Activated naive CD4-positive, alpha-beta T cell treated with anti-CD3 and anti-CD28 coated beads, Interleukin-2, amount 50 U/mL, for 72 hours (primary cell): ENCODE measurements at regions not wholly inside any gene's neighbourhood (a gene's known extent, or its start where the extent isn't known, plus 50 kb on each side); places are given as distances from the start of the nearest gene placed in this dataset.
"Not testable (repeated sequence)": the region's sequence is repeated elsewhere in the genome, so short reads cannot be mapped to it uniquely, and the experiment has no call there.

Experiments used
- ATAC-seq, 2 donors: fragments of 150-1000 bp; cut with Tn5 transposase; 2 replicates each; pipeline ENCODE4 v1.10.0; 2021; ENCODE audit warnings: mild to moderate bottlenecking in 2 of 2, moderate library complexity in 2 of 2
- DNase-seq, 2 donors: peaks; one replicate each; pipeline ENCODE4 v3.0.0; 2021 to 2022; ENCODE audit warnings: low spot score in 2 of 2
- H3K27ac Mint-ChIP-seq, 2 donors: one replicate each; pipeline ENCODE4 v1.8.0; 2022; ENCODE audit warnings: mild to moderate bottlenecking in 2 of 2, mixed read lengths in 2 of 2
- H3K36me3 Mint-ChIP-seq, 2 donors: one replicate each; pipeline ENCODE4 v1.8.0; 2022; ENCODE audit warnings: mixed read lengths in 2 of 2
- H3K9me3 Mint-ChIP-seq, 2 donors: one replicate each; pipeline ENCODE4 v1.8.0; 2022; ENCODE audit warnings: mixed read lengths in 2 of 2

GRCh38 chr3:177440456-177441104, 243.3 kb upstream of the TBL1XR1 start:
- H3K36me3 Mint-ChIP-seq: no peaks in the 10 kb centered on the region

GRCh38 chr3:177441276-177441812, 244.1 kb upstream of the TBL1XR1 start:
- ATAC-seq: no peak
- Mint-ChIP-seq H3K36me3 (no peaks in the 10 kb centered on the region), H3K27ac (no peak overlapping the region), H3K9me3 (no peaks in the 10 kb centered on the region)
- no peak for DNase-seq

More at GRCh38 chr3:177440456-177441104, 243.3 kb upstream of the TBL1XR1 start:
- H3K9me3 Mint-ChIP-seq: no peaks in the 10 kb centered on the region
- H3K27ac Mint-ChIP-seq: no peak overlapping the region
- no peak for ATAC-seq
- DNase-seq: no peak

GRCh38 chr3:177441813-177442646, 244.7 kb upstream of the TBL1XR1 start:
- H3K27ac Mint-ChIP-seq: no peak overlapping the region
- ATAC-seq: no peak
- DNase-seq: no peak
- H3K36me3 Mint-ChIP-seq: no peaks in the 10 kb centered on the region
- H3K9me3 Mint-ChIP-seq: no peaks in the 10 kb centered on the region

GRCh38 chr3:177443469-177443868, 246.2 kb upstream of the TBL1XR1 start:
- DNase-seq (no peak), ATAC-seq (no peak)
- H3K27ac Mint-ChIP-seq: no peak overlapping the region
- no peaks in the 10 kb centered on the region for H3K9me3 Mint-ChIP-seq
- no peaks in the 10 kb centered on the region for H3K36me3 Mint-ChIP-seq

- Mint-ChIP-seq H3K27ac (no peak overlapping the region), H3K36me3 (no peaks in the 10 kb centered on the region), H3K9me3 (peaks cover 0 to 5% of the 10 kb centered on the region in 2 donors)
- DNase-seq (no peak), ATAC-seq (no peak)
These were observed 247.4 kb upstream of the TBL1XR1 start for GRCh38 chr3:177444696-177445095.

GRCh38 chr3:177445549-177445948, 248.3 kb upstream of the TBL1XR1 start:
- no peak for DNase-seq
- Mint-ChIP-seq H3K9me3 (peaks cover 0 to 5% of the 10 kb centered on the region in 2 donors), H3K36me3 (no peaks in the 10 kb centered on the region), H3K27ac (no peak overlapping the region)
- no peak for ATAC-seq

GRCh38 chr3:177446165-177446601, 248.9 kb upstream of the TBL1XR1 start:
- ATAC-seq (no peak), DNase-seq (no peak)
- Mint-ChIP-seq H3K27ac (no peak overlapping the region), H3K36me3 (no peaks in the 10 kb centered on the region), H3K9me3 (peaks cover 0 to 5% of the 10 kb centered on the region in 2 donors)

- peaks cover 0 to 5% of the 10 kb centered on the region in 2 donors for H3K9me3 Mint-ChIP-seq
- DNase-seq (no peak), ATAC-seq (no peak)
- H3K27ac Mint-ChIP-seq: no peak overlapping the region
- no peaks in the 10 kb centered on the region for H3K36me3 Mint-ChIP-seq
These were observed 250.7 kb upstream of the TBL1XR1 start for GRCh38 chr3:177447938-177448337.

GRCh38 chr3:177448987-177449359, 251.7 kb upstream of the TBL1XR1 start:
- ATAC-seq (peak in 1 of 2 donors; percentile 4), DNase-seq (no peak)
- H3K9me3 Mint-ChIP-seq: peaks cover 0 to 5% of the 10 kb centered on the region in 2 donors
- no peak overlapping the region for H3K27ac Mint-ChIP-seq
- H3K36me3 Mint-ChIP-seq: no peaks in the 10 kb centered on the region

- peaks cover 0 to 5% of the 10 kb centered on the region in 2 donors for H3K9me3 Mint-ChIP-seq
- H3K36me3 Mint-ChIP-seq: no peaks in the 10 kb centered on the region
- peak; percentile 28 to 80 for ATAC-seq
- H3K27ac Mint-ChIP-seq: no peak overlapping the region
- no peak for DNase-seq
These were observed 252.2 kb upstream of the TBL1XR1 start for GRCh38 chr3:177449360-177450006.

- Mint-ChIP-seq H3K27ac (no peak overlapping the region), H3K36me3 (no peaks in the 10 kb centered on the region), H3K9me3 (peaks cover 0 to 5% of the 10 kb centered on the region in 2 donors)
- ATAC-seq: no peak
- DNase-seq: no peak
These were observed 254.0 kb upstream of the TBL1XR1 start for GRCh38 chr3:177451301-177451750.

- no peak overlapping the region for H3K27ac Mint-ChIP-seq
- peaks cover 0 to 5% of the 10 kb centered on the region in 2 donors for H3K9me3 Mint-ChIP-seq
- DNase-seq (no peak), ATAC-seq (peak in 1 of 2 donors; percentile 24)
- H3K36me3 Mint-ChIP-seq: no peaks in the 10 kb centered on the region
These were observed 254.9 kb upstream of the TBL1XR1 start for GRCh38 chr3:177451864-177452830.

GRCh38 chr3:177452831-177453450, 255.7 kb upstream of the TBL1XR1 start:
- H3K36me3 Mint-ChIP-seq: no peaks in the 10 kb centered on the region
- no peak overlapping the region for H3K27ac Mint-ChIP-seq
- no peak for ATAC-seq
- DNase-seq: no peak
- H3K9me3 Mint-ChIP-seq: peaks cover 0 to 5% of the 10 kb centered on the region in 2 donors

- ATAC-seq (no peak), DNase-seq (no peak)
- Mint-ChIP-seq H3K36me3 (no peaks in the 10 kb centered on the region), H3K27ac (no peak overlapping the region), H3K9me3 (peaks cover 0 to 5% of the 10 kb centered on the region in 2 donors)
These were observed 256.2 kb upstream of the TBL1XR1 start for GRCh38 chr3:177453451-177453844.

GRCh38 chr3:177457204-177457603, 259.9 kb upstream of the TBL1XR1 start:
- H3K36me3 Mint-ChIP-seq, H3K9me3 Mint-ChIP-seq, DNase-seq, H3K27ac Mint-ChIP-seq: not testable (repeated sequence)
- ATAC-seq: peak in 1 of 2 donors; percentile 69
